ENCODE measurements at regions not wholly inside any gene's neighbourhood (a gene's known extent, or its start where the extent isn't known, plus 50 kb on each side); places are given as distances from the start of the nearest gene placed in this dataset.

DNA sequence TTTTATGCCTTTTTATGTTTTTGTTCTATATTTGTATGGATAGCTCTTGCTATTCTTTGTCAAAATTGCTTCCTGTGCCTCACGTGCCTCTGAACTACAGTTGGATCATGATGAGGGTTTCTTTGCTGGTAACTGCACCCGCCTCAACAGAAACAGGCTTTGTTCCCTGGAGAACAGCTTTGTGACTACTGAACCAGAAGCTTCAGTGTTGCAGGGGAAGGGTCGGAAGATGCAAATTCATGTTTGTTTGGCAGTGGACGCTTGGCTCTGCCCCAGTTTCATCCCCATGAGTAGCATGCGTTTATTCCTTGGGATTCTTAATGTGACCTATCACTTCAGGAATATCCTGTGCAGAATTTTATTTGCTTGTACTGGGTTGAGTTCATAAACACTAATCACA, 959.1 kb upstream of the WWC1 start:
- H3K79me2 ChIP-seq (ENCODE audit: control insufficient read depth, insufficient read depth, low read length) = no peaks in the 10 kb centered on the region
- FAIRE-seq (no peak), DNase-seq (ENCODE audit: low read depth, low spot score) (no peak)
- H3K9ac ChIP-seq (replicated peaks; ENCODE audit: extremely low read depth, insufficient read depth, low read length) = no peak overlapping the region
- no peaks in the 10 kb centered on the region for H3K4me1 ChIP-seq (ENCODE audit: control insufficient read depth, extremely low read depth, insufficient read depth, low read length)
- no peaks in the 10 kb centered on the region for H4K20me1 ChIP-seq (replicated peaks; ENCODE audit: control insufficient read depth, extremely low read depth, insufficient read depth, low read length)
- no TSS peak for BruUV-seq (replicated peaks)
- H3K9me1 ChIP-seq (replicated peaks; ENCODE audit: control insufficient read depth, extremely low read depth, insufficient read depth, low read length) = no peaks in the 10 kb centered on the region
- no peak overlapping the region for H3K4me2 ChIP-seq (ENCODE audit: insufficient read depth, low read length)
- H3K9me3 ChIP-seq (replicated peaks; ENCODE audit: control insufficient read depth, insufficient read depth, low read length) = no peaks in the 10 kb centered on the region
- H3K4me3 ChIP-seq (replicated peaks in 1 of 3; ENCODE audit: insufficient read depth in 1 of 3, low read depth in 1 of 3, low read length in 3 of 3) = no peak overlapping the region
- no peak overlapping the region for H3K27ac ChIP-seq (ENCODE audit: insufficient read depth, low read depth, low read length)
- H3K27me3 ChIP-seq (ENCODE audit: control insufficient read depth in 2 of 2, insufficient read depth in 2 of 2, low read length in 2 of 2) = no peaks in the 10 kb centered on the region
- POLR2A ChIA-PET = no interaction called here
- dilution Hi-C loops (cut with MboI; ENCODE audit: extremely low pct_ligation_motif_present, low sequenced_read_pairs) = no loop called here
- H2AFZ ChIP-seq (ENCODE audit: low read depth, low read length) = no peak overlapping the region
- TF ChIP-seq MYC (IDR thresholded peaks at IDR 0.05; ENCODE audit: low read depth, low read length) (no peak), JUN (IDR thresholded peaks at IDR 0.05; ENCODE audit: borderline replicate concordance, insufficient read depth, insufficient read length, low read depth) (no peak), FOS (IDR thresholded peaks at IDR 0.05; ENCODE audit: borderline replicate concordance, insufficient read depth, low read length) (no peak)
- TF ChIP-seq, protein P1, sequence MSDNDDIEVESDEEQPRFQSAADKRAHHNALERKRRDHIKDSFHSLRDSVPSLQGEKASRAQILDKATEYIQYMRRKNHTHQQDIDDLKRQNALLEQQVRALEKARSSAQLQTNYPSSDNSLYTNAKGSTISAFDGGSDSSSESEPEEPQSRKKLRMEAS (IDR thresholded peaks at IDR 0.05; ENCODE audit: insufficient read depth, insufficient read length) = no peak
- CTCF ChIA-PET = no interaction called here
- H3K36me3 ChIP-seq (ENCODE audit: control insufficient read depth in 2 of 2, extremely low read depth in 1 of 2, insufficient read depth in 2 of 2, low read length in 2 of 2) = no peaks in the 10 kb centered on the region
- intact Hi-C loops (cut with micrococcal nuclease) = no loop called here

DNA sequence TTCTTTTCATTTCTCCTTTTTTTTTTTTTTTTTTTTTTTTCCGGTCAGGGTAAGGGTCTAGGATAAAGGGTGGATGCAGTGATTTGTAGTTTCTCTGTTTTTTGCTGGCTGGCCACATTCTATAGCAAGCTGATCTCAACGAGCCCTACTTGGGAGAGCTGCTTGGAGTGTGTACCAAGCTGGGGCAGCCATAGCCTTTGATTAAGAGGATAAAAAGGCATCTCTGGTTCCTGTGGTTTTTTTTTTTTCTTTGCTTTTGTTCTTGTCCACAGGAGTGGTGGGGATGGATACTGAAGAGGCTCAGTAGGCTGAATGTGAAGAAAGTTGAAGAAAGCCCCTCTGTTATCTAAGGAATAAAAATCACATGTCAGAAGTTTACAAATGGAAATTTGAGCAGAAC, 955.3 kb upstream of the WWC1 start:
- dilution Hi-C loops (cut with MboI; ENCODE audit: extremely low pct_ligation_motif_present, low sequenced_read_pairs) (no loop called here), intact Hi-C loops (cut with micrococcal nuclease) (no loop called here)
- Histone ChIP-seq H3K79me2 (ENCODE audit: control insufficient read depth, insufficient read depth, low read length) (no peaks in the 10 kb centered on the region), H3K27me3 (ENCODE audit: control insufficient read depth in 2 of 2, insufficient read depth in 2 of 2, low read length in 2 of 2) (no peaks in the 10 kb centered on the region), H3K9me3 (replicated peaks; ENCODE audit: control insufficient read depth, insufficient read depth, low read length) (no peaks in the 10 kb centered on the region), H3K27ac (ENCODE audit: insufficient read depth, low read depth, low read length) (no peak overlapping the region), H3K4me2 (ENCODE audit: insufficient read depth, low read length) (no peak overlapping the region), H2AFZ (ENCODE audit: low read depth, low read length) (no peak overlapping the region), H3K4me3 (replicated peaks in 1 of 3; ENCODE audit: insufficient read depth in 1 of 3, low read depth in 1 of 3, low read length in 3 of 3) (no peak overlapping the region), H4K20me1 (replicated peaks; ENCODE audit: control insufficient read depth, extremely low read depth, insufficient read depth, low read length) (no peaks in the 10 kb centered on the region), H3K4me1 (ENCODE audit: control insufficient read depth, extremely low read depth, insufficient read depth, low read length) (no peaks in the 10 kb centered on the region), H3K36me3 (ENCODE audit: control insufficient read depth in 2 of 2, extremely low read depth in 1 of 2, insufficient read depth in 2 of 2, low read length in 2 of 2) (no peaks in the 10 kb centered on the region), H3K9me1 (replicated peaks; ENCODE audit: control insufficient read depth, extremely low read depth, insufficient read depth, low read length) (no peaks in the 10 kb centered on the region), H3K9ac (replicated peaks; ENCODE audit: extremely low read depth, insufficient read depth, low read length) (no peak overlapping the region)
- ChIA-PET POLR2A (no interaction called here), CTCF (no interaction called here)
- FAIRE-seq = no peak
- BruUV-seq (replicated peaks) = no TSS peak
- DNase-seq (ENCODE audit: low read depth, low spot score) = no peak
- TF ChIP-seq JUN (IDR thresholded peaks at IDR 0.05; ENCODE audit: borderline replicate concordance, insufficient read depth, insufficient read length, low read depth) (no peak), EZH2 (IDR thresholded peaks at IDR 0.05; ENCODE audit: borderline replicate concordance, low read depth, low read length, severe bottlenecking) (no peak), GATA2 (IDR thresholded peaks at IDR 0.05; ENCODE audit: insufficient read depth, insufficient read length, low read depth, low read length) (no peak), FOS (IDR thresholded peaks at IDR 0.05; ENCODE audit: borderline replicate concordance, insufficient read depth, low read length) (no peak), MYC (IDR thresholded peaks at IDR 0.05; ENCODE audit: low read depth, low read length) (no peak), POLR2A (IDR thresholded peaks at IDR 0.05; ENCODE audit: low read depth, low read length) (no peak), POLR2AphosphoS5 (IDR thresholded peaks at IDR 0.05; ENCODE audit: insufficient read depth, low read depth, low read length) (no peak)
- TF ChIP-seq, protein P1 (IDR thresholded peaks at IDR 0.05; ENCODE audit: insufficient read depth, insufficient read length) = no peak
- TF ChIP-seq, protein P2, sequence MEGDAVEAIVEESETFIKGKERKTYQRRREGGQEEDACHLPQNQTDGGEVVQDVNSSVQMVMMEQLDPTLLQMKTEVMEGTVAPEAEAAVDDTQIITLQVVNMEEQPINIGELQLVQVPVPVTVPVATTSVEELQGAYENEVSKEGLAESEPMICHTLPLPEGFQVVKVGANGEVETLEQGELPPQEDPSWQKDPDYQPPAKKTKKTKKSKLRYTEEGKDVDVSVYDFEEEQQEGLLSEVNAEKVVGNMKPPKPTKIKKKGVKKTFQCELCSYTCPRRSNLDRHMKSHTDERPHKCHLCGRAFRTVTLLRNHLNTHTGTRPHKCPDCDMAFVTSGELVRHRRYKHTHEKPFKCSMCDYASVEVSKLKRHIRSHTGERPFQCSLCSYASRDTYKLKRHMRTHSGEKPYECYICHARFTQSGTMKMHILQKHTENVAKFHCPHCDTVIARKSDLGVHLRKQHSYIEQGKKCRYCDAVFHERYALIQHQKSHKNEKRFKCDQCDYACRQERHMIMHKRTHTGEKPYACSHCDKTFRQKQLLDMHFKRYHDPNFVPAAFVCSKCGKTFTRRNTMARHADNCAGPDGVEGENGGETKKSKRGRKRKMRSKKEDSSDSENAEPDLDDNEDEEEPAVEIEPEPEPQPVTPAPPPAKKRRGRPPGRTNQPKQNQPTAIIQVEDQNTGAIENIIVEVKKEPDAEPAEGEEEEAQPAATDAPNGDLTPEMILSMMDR (IDR thresholded peaks at IDR 0.05; ENCODE audit: extremely low read depth in 1 of 2, insufficient read depth in 1 of 2, low read depth in 1 of 2, low read length in 2 of 2) = no peak

Measured in endothelial cell of umbilical vein (primary cell).